ENCODE measurements at regions not wholly inside any gene's neighbourhood (a gene's known extent, or its start where the extent isn't known, plus 50 kb on each side); places are given as distances from the start of the nearest gene placed in this dataset.

- TF ChIP-seq POLR2AphosphoS5 (IDR thresholded peaks at IDR 0.05; ENCODE audit: low read depth, low read length), result no peak
- no peak for TF ChIP-seq TAF1 (IDR thresholded peaks at IDR 0.05; ENCODE audit: low read depth, low read length)
- no peak for TF ChIP-seq POLR2A (IDR thresholded peaks at IDR 0.05; ENCODE audit: low read depth, low read length)
- no peak for TF ChIP-seq SPI1 (IDR thresholded peaks at IDR 0.05; ENCODE audit: low read depth, low read length)
- TF ChIP-seq POU2F2 (IDR thresholded peaks at IDR 0.05; ENCODE audit: low read depth, low read length), result no peak
Observed at GRCh38 chr13:48176781-48177180, 56.2 kb upstream of the ITM2B start.
